HG02970 (cell line): ENCODE measurements at regions not wholly inside any gene's neighbourhood (a gene's known extent, or its start where the extent isn't known, plus 50 kb on each side); places are given as distances from the start of the nearest gene placed in this dataset.

Experiments
- ATAC-seq: cut with Tn5 transposase; IDR thresholded peaks from one replicate; pipeline ENCODE4 v1.9.1; 2021; ENCODE audit warnings: mild to moderate bottlenecking, moderate library complexity, moderate number of reproducible peaks; ENCODE audit not compliant: unreplicated experiment, low FRiP score

DNA sequence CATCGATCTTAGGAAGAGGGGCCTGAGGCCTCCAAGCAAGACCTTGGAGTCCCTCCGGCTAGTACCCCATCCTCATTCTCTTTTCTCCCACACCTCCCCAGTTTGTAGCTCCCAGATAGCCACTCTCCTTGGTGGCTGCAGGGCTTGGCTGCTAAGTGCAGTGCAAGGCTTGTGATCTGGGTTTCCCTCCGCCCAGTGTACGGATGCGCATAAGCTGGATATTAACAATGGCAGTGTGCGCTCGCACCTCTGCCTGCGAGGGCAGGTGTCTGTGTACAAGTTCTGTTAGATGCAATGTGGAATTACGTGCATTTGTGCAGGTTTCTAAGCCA is 71.0 kb upstream of the TBCA start:
- ATAC-seq = no peak

GRCh38 chr5:77846422-77847128 is 70.4 kb upstream of the TBCA start:
- ATAC-seq = no peak

DNA sequence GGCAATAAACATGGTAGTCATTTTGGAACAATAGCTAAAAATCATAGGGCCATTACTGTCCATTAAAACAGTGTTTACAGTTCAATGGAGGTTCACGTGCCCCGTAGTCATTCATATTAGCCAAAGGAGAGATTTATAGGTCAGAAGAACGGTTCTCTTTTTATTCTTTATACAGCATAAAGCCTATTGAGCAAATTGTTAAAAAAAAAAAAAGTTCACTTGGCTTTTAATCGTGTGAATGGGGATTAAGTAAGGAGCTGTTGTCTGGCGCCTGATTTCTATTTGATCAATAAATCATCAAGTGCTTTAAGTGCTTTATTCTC is 69.1 kb upstream of the TBCA start:
- ATAC-seq = no peak

DNA sequence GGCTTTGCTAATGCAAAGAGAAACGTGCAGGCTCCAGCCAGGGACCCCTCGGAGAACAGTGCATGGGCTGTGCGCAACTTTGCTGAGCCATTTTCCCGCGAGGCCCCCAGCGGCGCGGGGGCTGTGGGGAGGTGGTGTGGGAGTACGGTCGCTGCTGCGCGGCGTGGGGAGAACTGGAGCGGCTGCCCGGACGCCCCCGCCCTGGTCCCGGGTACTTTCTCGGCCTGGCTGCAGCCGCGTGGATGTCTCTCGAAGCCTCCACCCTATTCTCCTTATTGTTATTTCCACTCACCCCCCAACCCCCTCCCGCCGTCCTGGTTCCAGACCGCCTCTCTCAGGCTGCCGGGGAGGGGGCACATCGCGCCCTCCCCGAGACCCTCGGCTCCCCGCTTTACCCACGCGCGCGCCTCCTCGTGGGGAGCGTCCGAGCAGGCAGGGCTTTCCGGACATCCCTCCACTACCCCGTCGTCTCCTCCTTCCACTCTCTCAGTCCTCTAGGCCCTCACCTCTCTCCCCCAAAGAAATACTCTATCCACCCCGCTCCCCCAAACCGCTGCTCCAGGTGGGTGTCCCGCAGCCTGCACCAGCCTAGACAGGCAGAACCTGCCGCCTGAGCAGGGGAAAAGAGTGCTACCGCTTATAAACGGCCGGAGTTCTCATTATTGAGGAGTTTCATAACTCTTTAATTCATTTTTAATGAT is 68.6 kb upstream of the TBCA start:
- no peak for ATAC-seq

DNA sequence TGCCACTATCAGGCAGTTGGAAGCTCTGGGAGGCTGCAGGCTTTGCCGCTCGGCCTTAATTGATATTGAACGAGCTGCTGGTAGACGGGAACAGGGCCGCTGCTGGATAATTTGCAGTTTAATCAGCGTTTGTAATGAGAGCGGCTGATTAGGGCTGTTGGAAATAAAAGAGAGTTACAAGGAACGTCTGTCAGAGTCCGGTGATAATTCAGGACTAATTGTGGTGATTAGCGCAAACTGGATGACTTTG is 68.2 kb upstream of the TBCA start:
- no peak for ATAC-seq

GRCh38 chr5:77843570-77844372 is 67.6 kb upstream of the TBCA start:
- ATAC-seq = no peak

GRCh38 chr5:77842243-77842642 is 66.1 kb upstream of the TBCA start:
- ATAC-seq = no peak

DNA sequence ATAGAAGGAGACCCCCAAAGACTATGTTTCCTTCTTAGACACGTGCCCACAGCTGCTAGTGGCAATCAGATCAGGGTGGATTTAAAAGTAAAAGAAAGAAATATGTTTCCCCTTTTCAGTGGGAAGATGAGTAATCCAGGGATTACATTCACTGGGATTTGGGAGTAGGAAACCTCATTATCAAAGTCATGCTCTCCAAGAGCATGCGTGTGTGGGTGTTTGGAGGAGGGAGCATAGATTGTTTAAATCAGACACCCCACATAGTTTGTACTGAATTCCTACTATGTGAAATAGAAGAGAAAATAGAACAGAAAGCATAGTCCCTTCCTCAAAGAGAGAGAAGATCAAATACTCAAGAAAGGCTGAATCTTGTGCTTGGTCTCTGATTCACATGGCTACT is 65.5 kb upstream of the TBCA start:
- ATAC-seq = no peak

GRCh38 chr5:77840930-77841329 is 64.8 kb upstream of the TBCA start:
- ATAC-seq = no peak

DNA sequence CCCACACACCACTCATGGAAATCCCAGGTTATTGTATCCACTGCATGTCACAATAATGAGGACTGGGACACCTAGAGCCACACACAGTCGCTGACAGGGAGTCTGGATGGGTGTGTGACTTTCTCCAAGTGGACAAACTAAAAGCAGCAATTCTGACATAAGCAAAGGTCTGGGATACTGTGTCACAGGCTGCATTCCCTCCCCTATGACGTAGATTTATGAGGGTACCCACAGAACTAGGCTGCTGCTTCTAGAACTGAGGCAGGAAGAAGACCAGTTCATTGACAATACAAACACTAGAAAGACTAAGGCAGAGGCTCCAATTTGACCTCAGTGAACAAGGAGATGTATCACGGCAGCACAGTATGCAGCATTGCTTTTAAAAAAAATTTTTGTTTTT is 63.6 kb upstream of the TBCA start:
- ATAC-seq = no peak

- ATAC-seq = no peak
Observed at GRCh38 chr5:77832938-77833337, 56.8 kb upstream of the TBCA start.

- ATAC-seq = no peak
Observed at GRCh38 chr5:77832166-77832770, 56.1 kb upstream of the TBCA start.

DNA sequence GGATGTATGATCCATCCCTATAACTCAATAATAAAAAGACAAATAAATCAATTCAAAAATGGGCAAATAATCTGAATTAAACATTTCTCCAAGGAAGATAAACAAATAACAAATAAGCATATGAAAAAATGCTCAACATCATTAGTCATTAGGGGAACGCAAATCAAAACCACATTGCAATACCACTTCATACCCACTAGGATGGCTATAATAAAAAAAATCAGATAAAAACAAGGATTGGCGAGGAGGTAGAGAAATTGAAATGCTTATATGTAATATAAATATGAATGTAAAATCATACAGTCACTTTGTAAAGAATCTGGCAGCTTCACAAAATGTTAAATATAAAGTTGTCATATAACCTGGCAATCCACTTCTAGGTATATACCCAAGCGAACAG is 52.3 kb upstream of the TBCA start:
- no peak for ATAC-seq
